HG03442 (cell line): ENCODE measurements at regions not wholly inside any gene's neighbourhood (a gene's known extent, or its start where the extent isn't known, plus 50 kb on each side); places are given as distances from the start of the nearest gene placed in this dataset.
"Not testable (repeated sequence)": the region's sequence is repeated elsewhere in the genome, so short reads cannot be mapped to it uniquely, and the experiment has no call there.

Experiments
- ATAC-seq: cut with Tn5 transposase; IDR thresholded peaks from one replicate; pipeline ENCODE4 v1.9.1; 2021; ENCODE audit warnings: mild to moderate bottlenecking, moderate library complexity; ENCODE audit not compliant: unreplicated experiment

DNA sequence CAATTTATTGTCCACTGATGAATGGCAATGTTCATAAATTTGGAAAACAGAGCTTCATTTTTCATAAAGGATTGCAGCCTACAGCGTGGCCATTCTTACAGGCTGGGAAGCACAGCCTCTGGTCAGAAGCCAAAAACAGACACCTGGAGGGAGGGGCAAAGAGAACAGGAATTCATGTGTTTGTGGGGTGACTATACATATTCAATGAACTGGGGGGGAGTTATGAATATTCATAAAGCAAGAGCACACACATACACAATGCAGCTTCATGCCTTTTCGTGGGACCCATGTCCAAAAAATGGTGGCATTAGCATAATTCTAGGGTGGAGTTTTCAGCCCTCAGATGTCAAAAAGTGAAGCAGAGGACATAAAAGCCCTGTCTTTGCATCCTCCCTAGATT is 173.3 kb downstream of the VEGFC start:
- ATAC-seq, result no peak

DNA sequence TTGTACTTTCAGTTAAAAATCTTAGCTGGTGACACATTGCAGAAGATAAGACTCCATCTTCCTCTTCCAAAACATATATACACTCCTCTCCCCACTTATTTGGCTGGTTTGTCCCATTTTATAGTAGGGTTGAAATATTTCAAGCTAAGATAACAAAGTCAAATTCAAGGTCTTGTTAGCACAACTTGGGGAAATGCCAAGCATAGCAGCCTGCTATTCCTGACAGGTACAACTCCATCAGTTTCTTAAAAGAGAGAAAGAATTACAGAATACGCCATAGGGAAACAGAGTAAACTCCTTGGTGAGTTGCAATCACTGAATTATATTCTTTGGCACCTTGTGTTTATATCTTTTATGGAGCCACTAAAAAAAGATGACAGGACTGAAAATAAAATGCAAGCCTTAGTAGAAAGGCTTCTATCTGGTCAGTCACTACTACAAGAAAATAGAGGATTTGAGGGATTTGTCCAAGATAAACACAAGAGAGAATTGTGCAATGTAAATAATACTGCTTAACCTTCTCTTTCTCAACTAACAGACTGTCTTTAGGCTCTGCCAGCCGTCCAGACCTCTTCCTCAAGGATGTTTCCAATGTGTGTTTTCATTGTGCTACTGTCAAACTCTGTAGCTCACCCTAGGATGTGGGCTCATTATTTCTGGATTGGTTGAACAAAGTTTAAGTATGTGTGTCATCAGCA is 170.3 kb downstream of the VEGFC start:
- ATAC-seq, result no peak

DNA sequence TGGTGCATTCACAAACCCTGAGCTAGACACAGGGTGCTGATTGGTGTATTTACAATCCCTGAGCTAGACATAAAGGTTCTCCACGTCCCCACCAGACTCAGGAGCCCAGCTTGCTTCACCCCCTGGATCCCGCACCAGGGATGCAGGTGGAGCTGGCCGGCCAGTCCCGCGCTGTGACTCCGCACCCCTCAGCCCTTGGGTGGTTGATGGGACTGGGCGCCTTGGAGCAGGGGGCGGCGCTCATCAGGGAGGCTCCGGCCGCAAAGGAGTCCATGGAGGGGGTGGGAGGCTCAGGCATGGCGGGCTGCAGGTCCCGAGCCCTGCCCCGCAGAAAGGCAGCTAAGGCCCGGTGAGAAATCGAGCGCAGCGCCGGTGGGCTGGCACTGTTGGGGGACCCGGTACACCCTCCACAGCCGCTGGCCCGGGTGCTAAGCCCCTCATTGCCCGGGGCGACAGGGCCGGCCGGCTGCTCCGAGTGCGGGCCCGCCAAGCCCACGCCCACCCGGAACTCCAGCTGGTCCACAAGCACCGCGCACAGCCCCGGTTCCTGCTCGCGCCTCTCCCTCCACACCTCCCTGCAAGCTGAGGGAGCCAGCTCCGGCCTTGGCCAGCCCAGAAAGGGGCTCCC is 167.6 kb downstream of the VEGFC start:
- ATAC-seq, result not testable (repeated sequence)

DNA sequence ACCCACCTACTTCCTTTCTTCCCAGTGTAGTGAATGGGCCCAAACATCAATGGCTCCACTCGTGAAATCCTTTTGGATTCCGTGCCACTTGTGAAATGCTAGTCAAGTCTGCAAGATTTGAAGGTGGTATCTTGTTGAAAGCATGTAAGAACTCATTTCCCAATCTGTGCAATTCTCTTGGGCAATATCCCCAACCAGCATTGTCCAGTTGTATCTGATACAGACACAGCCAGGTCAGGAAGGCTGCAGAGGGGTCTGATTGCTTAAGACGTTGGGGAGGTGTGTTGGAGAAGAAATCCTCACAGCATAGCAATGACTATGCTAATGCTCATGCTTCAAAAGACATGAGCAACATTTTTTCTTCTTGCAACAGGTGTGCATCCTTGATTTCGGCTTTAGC is 164.8 kb downstream of the VEGFC start:
- no peak for ATAC-seq

DNA sequence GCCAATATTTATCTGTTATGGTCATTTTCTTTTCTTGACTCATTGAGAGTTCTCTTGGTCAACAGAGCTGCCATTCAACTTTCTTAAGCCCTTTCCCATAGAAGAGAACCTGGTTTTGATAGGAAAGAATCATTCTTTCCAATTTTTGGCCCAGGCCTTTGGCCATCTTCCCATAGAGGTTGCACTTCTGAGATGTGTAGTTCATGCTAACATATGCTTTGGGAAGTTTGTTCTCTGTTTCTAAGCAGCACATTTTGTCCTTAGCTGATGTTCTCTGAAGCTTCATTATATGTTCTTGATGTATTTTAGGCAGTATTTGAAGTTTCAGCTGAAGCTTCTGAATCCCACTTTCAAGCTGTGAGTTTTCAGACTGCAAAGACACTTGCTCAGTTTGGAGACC is 161.1 kb downstream of the VEGFC start:
- no peak for ATAC-seq
